HCT116 (cell line): ENCODE measurements at regions not wholly inside any gene's neighbourhood (a gene's known extent, or its start where the extent isn't known, plus 50 kb on each side); places are given as distances from the start of the nearest gene placed in this dataset.

ENCODE experiments used
- ATAC-seq: fragments of 200-7000 bp; cut with Tn5 transposase; 2 replicates; pipeline ENCODE4 v1.9.1; 2020; ENCODE audit warnings: mild to moderate bottlenecking, moderate library complexity
- BruUV-seq: library from RNA; stranded (reverse); fragments of 400-500 nt; replicated peaks from 2 replicates; lab custom pipeline; 2021; lab: Mats Ljungman, UMichigan
- CTCF ChIA-PET: fragments of 300-600 bp; sonication (Branson Sonifier 250); formaldehyde crosslinking; loops from one replicate; lab custom pipeline; 2021; ENCODE audit warnings: antibody characterized with exemption; lab: Charles Lee
- POLR2A ChIA-PET: fragments of 300-600, 350-600 bp; sonication (Branson Sonifier 250); formaldehyde crosslinking; loops from one replicate; lab custom pipeline; 2021; ENCODE audit warnings: antibody characterized with exemption; lab: Charles Lee
- RAD21 ChIA-PET, 2 experiments: fragments of 300-600 bp; sonication (Branson Sonifier 250); formaldehyde crosslinking; loops; one replicate each; lab custom pipeline; 2023; ENCODE audit warnings: low total read pairs in 2 of 2; ENCODE audit not compliant: uncharacterized antibody in 2 of 2, unreplicated experiment in 2 of 2, low non-redundant PET in 1 of 2; lab: Charles Lee
- DNase-seq: peaks from one replicate; pipeline ENCODE4 v3.0.0-alpha.2; 2010; ENCODE audit warnings: low read depth, low spot score
- H2AFZ ChIP-seq: fragments of 200-600 bp; shearing (Covaris generic), sonication (generic); 2 replicates; pipeline ENCODE4 v1.6.1; 2017; ENCODE audit warnings: low read depth, mixed run types, mixed read lengths, antibody characterized with exemption, low read length; ENCODE audit not compliant: poor library complexity, severe bottlenecking
- H3K27ac ChIP-seq: 2 replicates; pipeline ENCODE4 v1.5.1; 2012; ENCODE audit warnings: low read depth, low read length
- H3K27me3 ChIP-seq: fragments of 200-600 bp; sonication (generic); 2 replicates; pipeline ENCODE4 v1.6.1; 2016; ENCODE audit warnings: mixed run types, low read length, mixed read lengths; ENCODE audit not compliant: insufficient read depth
- H3K36me3 ChIP-seq, 2 experiments: fragments of 200-500 bp in 1 of 2; fragments of 200-600 bp in 1 of 2; sonication (Bioruptor generic) in 1 of 2; sonication (generic) in 1 of 2; 2 replicates each; pipeline versions ENCODE4 v1.5.1 to v1.6.1; 2014 to 2016; ENCODE audit warnings: low read length in 2 of 2, inconsistent platforms in 1 of 2, mixed read lengths in 1 of 2, mixed run types in 1 of 2; ENCODE audit not compliant: insufficient read depth in 2 of 2, control insufficient read depth in 1 of 2
- H3K4me1 ChIP-seq, 2 experiments: fragments of 200-600 bp in 1 of 2; sonication (generic) in 1 of 2; 2 replicates each; pipeline versions ENCODE4 v1.5.1 to v1.6.1; 2012 to 2017; ENCODE audit warnings: low read length in 2 of 2, inconsistent platforms in 1 of 2, mild to moderate bottlenecking in 1 of 2, mixed read lengths in 1 of 2, mixed run types in 1 of 2, moderate library complexity in 1 of 2; ENCODE audit not compliant: insufficient read depth in 2 of 2, control insufficient read depth in 1 of 2
- H3K4me2 ChIP-seq: fragments of 200-600 bp; sonication (generic); 2 replicates; pipeline ENCODE4 v1.6.1; 2017; ENCODE audit warnings: mixed run types, low read length, mixed read lengths
- H3K4me3 ChIP-seq, 2 experiments: fragments of 200-600 bp in 1 of 2; sonication (generic) in 1 of 2; replicated peaks in 1 of 2; 2 replicates each; pipeline ENCODE4 v1.5.1; 2011 to 2016; ENCODE audit warnings: low read length in 2 of 2, control low read depth in 1 of 2, low read depth in 1 of 2, mild to moderate bottlenecking in 1 of 2, mixed read lengths in 1 of 2, mixed run types in 1 of 2
- H3K79me2 ChIP-seq: fragments of 200-600 bp; sonication (generic); 2 replicates; pipeline ENCODE4 v1.6.1; 2017; ENCODE audit warnings: mild to moderate bottlenecking, mixed run types, low read length, moderate library complexity, mixed read lengths; ENCODE audit not compliant: insufficient read depth
- H3K9ac ChIP-seq: fragments of 200-600 bp; sonication (generic); 2 replicates; pipeline ENCODE4 v1.6.1; 2016; ENCODE audit warnings: low read length, mixed read lengths
- H3K9me2 ChIP-seq: fragments of 200-600 bp; sonication (generic), shearing (Covaris generic); 2 replicates; pipeline ENCODE4 v1.6.1; 2017; ENCODE audit warnings: mixed run types, mild to moderate bottlenecking, moderate library complexity; ENCODE audit not compliant: insufficient read depth
- H3K9me3 ChIP-seq, 2 experiments: fragments of 200-500 bp in 1 of 2; fragments of 200-600 bp in 1 of 2; sonication (Bioruptor generic) in 1 of 2; sonication (generic) in 1 of 2; 2 replicates each; pipeline ENCODE4 v1.6.1; 2014 to 2017; ENCODE audit warnings: low read length in 2 of 2, mixed read lengths in 2 of 2, inconsistent platforms in 1 of 2, low read depth in 1 of 2, mild to moderate bottlenecking in 1 of 2, mixed run types in 1 of 2, moderate library complexity in 1 of 2; ENCODE audit not compliant: control insufficient read depth in 1 of 2, insufficient read depth in 1 of 2
- H4K20me1 ChIP-seq: fragments of 200-600 bp; sonication (generic), shearing (Covaris generic); 2 replicates; pipeline ENCODE4 v1.6.1; 2017; ENCODE audit warnings: mixed run types, mild to moderate bottlenecking, moderate library complexity; ENCODE audit not compliant: insufficient read depth
- CBX3 ChIP-seq: IDR thresholded peaks from 2 replicates; pipeline ENCODE4 v1.6.1; 2012; ENCODE audit warnings: low read depth
- CEBPB ChIP-seq: IDR thresholded peaks from 2 replicates; pipeline ENCODE4 v1.6.1; 2012; ENCODE audit warnings: low read depth
- EGR1 ChIP-seq: IDR thresholded peaks from 2 replicates; pipeline ENCODE4 v1.6.1; 2012; ENCODE audit warnings: low read depth
- ELF1 ChIP-seq: IDR thresholded peaks from 2 replicates; pipeline ENCODE4 v1.6.1; 2012; ENCODE audit warnings: low read depth, borderline replicate concordance
- EZH2 ChIP-seq: fragments of 200-600 bp; sonication (generic); IDR thresholded peaks from 2 replicates; pipeline ENCODE4 v1.6.1; 2017; ENCODE audit warnings: antibody characterized with exemption, mixed run types
- EZH2phosphoT487 ChIP-seq: fragments of 200-600 bp; IDR thresholded peaks from 2 replicates; pipeline ENCODE4 v1.6.1; 2018; ENCODE audit warnings: antibody characterized with exemption, borderline replicate concordance
- FOSL1 ChIP-seq: IDR thresholded peaks from 2 replicates; pipeline ENCODE4 v1.6.1; 2012; ENCODE audit warnings: low read depth
- JUND ChIP-seq: IDR thresholded peaks from 2 replicates; pipeline ENCODE4 v1.6.1; 2012
- POLR2AphosphoS5 ChIP-seq: IDR thresholded peaks from 2 replicates; pipeline ENCODE4 v1.6.1; 2011; ENCODE audit warnings: mild to moderate bottlenecking, low read depth, low read length, moderate library complexity
- SIN3A ChIP-seq: IDR thresholded peaks from 2 replicates; pipeline ENCODE4 v1.6.1; 2012; ENCODE audit warnings: low read depth
- SRF ChIP-seq: IDR thresholded peaks from 2 replicates; pipeline ENCODE4 v1.6.1; 2012; ENCODE audit warnings: low read depth
- TCF7L2 ChIP-seq: IDR thresholded peaks from 2 replicates; pipeline ENCODE4 v1.7.0; 2011; ENCODE audit warnings: borderline replicate concordance, inconsistent platforms; ENCODE audit not compliant: insufficient read depth, insufficient read length; ENCODE audit errors: extremely low read depth
- YY1 ChIP-seq: IDR thresholded peaks from 2 replicates; pipeline ENCODE4 v1.6.1; 2011; ENCODE audit warnings: low read length, low read depth, moderate library complexity, mild to moderate bottlenecking; ENCODE audit not compliant: insufficient replicate concordance; ENCODE audit errors: extremely low read depth
- ZNF274 ChIP-seq: fragments of 200-500 bp; sonication (Bioruptor generic); IDR thresholded peaks from 2 replicates; pipeline ENCODE4 v1.6.1; 2014; ENCODE audit warnings: mild to moderate bottlenecking, low read depth, low read length, inconsistent platforms
- intact Hi-C: fragments of 100-400 bp; cut with micrococcal nuclease; formaldehyde crosslinking; loops from 2 replicates; pipeline ENCODE4 v1.10.0; 2022
- TF ChIP-seq, protein P1 (sequence below): IDR thresholded peaks from 2 replicates; pipeline ENCODE4 v1.6.1; 2011; ENCODE audit warnings: mild to moderate bottlenecking, low read length, moderate library complexity; ENCODE audit not compliant: insufficient replicate concordance; ENCODE audit errors: extremely low read depth
- TF ChIP-seq, protein P2 (sequence below): IDR thresholded peaks from 2 replicates; pipeline ENCODE4 v1.6.1; 2012
- TF ChIP-seq, protein P3 (sequence below), 3 experiments: fragments of 200-600 bp in 1 of 3; sonication (generic) in 1 of 3; IDR thresholded peaks in 2 of 3; conservative IDR thresholded peaks in 1 of 3; 2 replicates each; pipeline ENCODE4 v1.5.1; 2012 to 2017; ENCODE audit warnings: low read depth in 2 of 3, low read length in 2 of 3, antibody characterized with exemption in 1 of 3, borderline replicate concordance in 1 of 3, control low read depth in 1 of 3, mild to moderate bottlenecking in 1 of 3, mixed read lengths in 1 of 3, mixed run types in 1 of 3, moderate library complexity in 1 of 3; ENCODE audit not compliant: insufficient read depth in 1 of 3
- TF ChIP-seq, protein P4 (sequence below): IDR thresholded peaks from 2 replicates; pipeline ENCODE4 v1.6.1; 2012
- TF ChIP-seq, protein P5 (sequence below): IDR thresholded peaks from 2 replicates; pipeline ENCODE4 v1.6.1; 2012; ENCODE audit warnings: low read depth

DNA sequence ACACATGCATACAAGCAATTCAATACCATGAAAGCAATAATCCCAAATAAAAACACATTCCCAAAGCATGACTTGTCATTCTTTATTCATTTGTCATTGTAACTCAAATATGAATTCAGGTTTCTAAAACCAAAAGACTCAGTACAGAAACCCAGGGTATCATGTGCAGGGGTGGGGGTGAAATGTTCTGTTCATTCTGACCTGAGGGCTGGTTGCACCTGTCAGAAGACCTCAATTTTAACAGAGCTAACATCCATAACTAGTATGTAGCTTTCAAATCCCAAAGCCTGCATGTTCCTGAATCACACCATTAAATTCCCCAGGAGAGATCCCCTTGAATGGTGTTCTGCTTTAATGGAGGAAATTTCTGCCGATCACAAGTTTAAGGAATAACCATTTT lies 738.7 kb downstream of the MCTP2 start:
- TF ChIP-seq CEBPB (no peak), EZH2 (no peak), FOSL1 (no peak), YY1 (no peak), TCF7L2 (no peak), EZH2phosphoT487 (no peak), EGR1 (no peak), JUND (no peak), ZNF274 (no peak), SIN3A (no peak), SRF (no peak), ELF1 (no peak), POLR2AphosphoS5 (no peak), CBX3 (no peak)
- TF ChIP-seq, protein P1, sequence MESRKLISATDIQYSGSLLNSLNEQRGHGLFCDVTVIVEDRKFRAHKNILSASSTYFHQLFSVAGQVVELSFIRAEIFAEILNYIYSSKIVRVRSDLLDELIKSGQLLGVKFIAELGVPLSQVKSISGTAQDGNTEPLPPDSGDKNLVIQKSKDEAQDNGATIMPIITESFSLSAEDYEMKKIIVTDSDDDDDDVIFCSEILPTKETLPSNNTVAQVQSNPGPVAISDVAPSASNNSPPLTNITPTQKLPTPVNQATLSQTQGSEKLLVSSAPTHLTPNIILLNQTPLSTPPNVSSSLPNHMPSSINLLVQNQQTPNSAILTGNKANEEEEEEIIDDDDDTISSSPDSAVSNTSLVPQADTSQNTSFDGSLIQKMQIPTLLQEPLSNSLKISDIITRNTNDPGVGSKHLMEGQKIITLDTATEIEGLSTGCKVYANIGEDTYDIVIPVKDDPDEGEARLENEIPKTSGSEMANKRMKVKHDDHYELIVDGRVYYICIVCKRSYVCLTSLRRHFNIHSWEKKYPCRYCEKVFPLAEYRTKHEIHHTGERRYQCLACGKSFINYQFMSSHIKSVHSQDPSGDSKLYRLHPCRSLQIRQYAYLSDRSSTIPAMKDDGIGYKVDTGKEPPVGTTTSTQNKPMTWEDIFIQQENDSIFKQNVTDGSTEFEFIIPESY = no peak
- TF ChIP-seq, protein P2, sequence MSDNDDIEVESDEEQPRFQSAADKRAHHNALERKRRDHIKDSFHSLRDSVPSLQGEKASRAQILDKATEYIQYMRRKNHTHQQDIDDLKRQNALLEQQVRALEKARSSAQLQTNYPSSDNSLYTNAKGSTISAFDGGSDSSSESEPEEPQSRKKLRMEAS = no peak
- TF ChIP-seq, protein P3, sequence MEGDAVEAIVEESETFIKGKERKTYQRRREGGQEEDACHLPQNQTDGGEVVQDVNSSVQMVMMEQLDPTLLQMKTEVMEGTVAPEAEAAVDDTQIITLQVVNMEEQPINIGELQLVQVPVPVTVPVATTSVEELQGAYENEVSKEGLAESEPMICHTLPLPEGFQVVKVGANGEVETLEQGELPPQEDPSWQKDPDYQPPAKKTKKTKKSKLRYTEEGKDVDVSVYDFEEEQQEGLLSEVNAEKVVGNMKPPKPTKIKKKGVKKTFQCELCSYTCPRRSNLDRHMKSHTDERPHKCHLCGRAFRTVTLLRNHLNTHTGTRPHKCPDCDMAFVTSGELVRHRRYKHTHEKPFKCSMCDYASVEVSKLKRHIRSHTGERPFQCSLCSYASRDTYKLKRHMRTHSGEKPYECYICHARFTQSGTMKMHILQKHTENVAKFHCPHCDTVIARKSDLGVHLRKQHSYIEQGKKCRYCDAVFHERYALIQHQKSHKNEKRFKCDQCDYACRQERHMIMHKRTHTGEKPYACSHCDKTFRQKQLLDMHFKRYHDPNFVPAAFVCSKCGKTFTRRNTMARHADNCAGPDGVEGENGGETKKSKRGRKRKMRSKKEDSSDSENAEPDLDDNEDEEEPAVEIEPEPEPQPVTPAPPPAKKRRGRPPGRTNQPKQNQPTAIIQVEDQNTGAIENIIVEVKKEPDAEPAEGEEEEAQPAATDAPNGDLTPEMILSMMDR (IDR thresholded peaks at IDR 0.05 in 2 of 3, conservative IDR thresholded peaks at IDR 0.05 in 1 of 3; ENCODE audit: borderline replicate concordance in 1 of 3, insufficient read depth in 1 of 3, low read depth in 2 of 3, low read length in 2 of 3) = no peak
- TF ChIP-seq, protein P4, sequence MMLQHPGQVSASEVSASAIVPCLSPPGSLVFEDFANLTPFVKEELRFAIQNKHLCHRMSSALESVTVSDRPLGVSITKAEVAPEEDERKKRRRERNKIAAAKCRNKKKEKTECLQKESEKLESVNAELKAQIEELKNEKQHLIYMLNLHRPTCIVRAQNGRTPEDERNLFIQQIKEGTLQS = no peak
- TF ChIP-seq, protein P5, sequence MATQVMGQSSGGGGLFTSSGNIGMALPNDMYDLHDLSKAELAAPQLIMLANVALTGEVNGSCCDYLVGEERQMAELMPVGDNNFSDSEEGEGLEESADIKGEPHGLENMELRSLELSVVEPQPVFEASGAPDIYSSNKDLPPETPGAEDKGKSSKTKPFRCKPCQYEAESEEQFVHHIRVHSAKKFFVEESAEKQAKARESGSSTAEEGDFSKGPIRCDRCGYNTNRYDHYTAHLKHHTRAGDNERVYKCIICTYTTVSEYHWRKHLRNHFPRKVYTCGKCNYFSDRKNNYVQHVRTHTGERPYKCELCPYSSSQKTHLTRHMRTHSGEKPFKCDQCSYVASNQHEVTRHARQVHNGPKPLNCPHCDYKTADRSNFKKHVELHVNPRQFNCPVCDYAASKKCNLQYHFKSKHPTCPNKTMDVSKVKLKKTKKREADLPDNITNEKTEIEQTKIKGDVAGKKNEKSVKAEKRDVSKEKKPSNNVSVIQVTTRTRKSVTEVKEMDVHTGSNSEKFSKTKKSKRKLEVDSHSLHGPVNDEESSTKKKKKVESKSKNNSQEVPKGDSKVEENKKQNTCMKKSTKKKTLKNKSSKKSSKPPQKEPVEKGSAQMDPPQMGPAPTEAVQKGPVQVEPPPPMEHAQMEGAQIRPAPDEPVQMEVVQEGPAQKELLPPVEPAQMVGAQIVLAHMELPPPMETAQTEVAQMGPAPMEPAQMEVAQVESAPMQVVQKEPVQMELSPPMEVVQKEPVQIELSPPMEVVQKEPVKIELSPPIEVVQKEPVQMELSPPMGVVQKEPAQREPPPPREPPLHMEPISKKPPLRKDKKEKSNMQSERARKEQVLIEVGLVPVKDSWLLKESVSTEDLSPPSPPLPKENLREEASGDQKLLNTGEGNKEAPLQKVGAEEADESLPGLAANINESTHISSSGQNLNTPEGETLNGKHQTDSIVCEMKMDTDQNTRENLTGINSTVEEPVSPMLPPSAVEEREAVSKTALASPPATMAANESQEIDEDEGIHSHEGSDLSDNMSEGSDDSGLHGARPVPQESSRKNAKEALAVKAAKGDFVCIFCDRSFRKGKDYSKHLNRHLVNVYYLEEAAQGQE = no peak
- no peaks in the 10 kb centered on the region for H4K20me1 ChIP-seq
- no peaks in the 10 kb centered on the region for H3K36me3 ChIP-seq
- no peaks in the 10 kb centered on the region for H3K4me1 ChIP-seq
- ATAC-seq = no peak
- no peak for DNase-seq
- H3K27ac ChIP-seq = no peak overlapping the region
- no peak overlapping the region for H3K4me2 ChIP-seq
- H3K9me2 ChIP-seq = no peaks in the 10 kb centered on the region
- no peaks in the 10 kb centered on the region for H3K27me3 ChIP-seq
- no peak overlapping the region for H3K9ac ChIP-seq
- POLR2A ChIA-PET = no interaction called here
- H3K79me2 ChIP-seq = no peaks in the 10 kb centered on the region
- no peak overlapping the region for H3K4me3 ChIP-seq
- CTCF ChIA-PET = no interaction called here
- H3K9me3 ChIP-seq = no peaks in the 10 kb centered on the region
- intact Hi-C loops = no loop called here
- no peak overlapping the region for H2AFZ ChIP-seq
- RAD21 ChIA-PET = no interaction called here
- BruUV-seq = no TSS peak
